ENCODE measurements at regions not wholly inside any gene's neighbourhood (a gene's known extent, or its start where the extent isn't known, plus 50 kb on each side); places are given as distances from the start of the nearest gene placed in this dataset.
"Not testable (repeated sequence)": the region's sequence is repeated elsewhere in the genome, so short reads cannot be mapped to it uniquely, and the experiment has no call there.

GRCh38 chr3:4897765-4898453 lies 81.3 kb upstream of the BHLHE40 start:
- FAIRE-seq = no peak
- peak in 1 of 2 donors; percentile 12 for DNase-seq (ENCODE audit: low spot score in 2 of 2)

GRCh38 chr3:4898454-4899313 lies 80.6 kb upstream of the BHLHE40 start:
- no peak for FAIRE-seq
- no peak for DNase-seq (ENCODE audit: low spot score in 2 of 2)

GRCh38 chr3:4899710-4900109 lies 79.5 kb upstream of the BHLHE40 start:
- no peak for FAIRE-seq
- no peak for DNase-seq (ENCODE audit: low spot score in 2 of 2)

GRCh38 chr3:4900298-4900697 lies 78.9 kb upstream of the BHLHE40 start:
- DNase-seq (ENCODE audit: low spot score in 2 of 2) (no peak), FAIRE-seq (no peak)

GRCh38 chr3:4904811-4905695 lies 74.2 kb upstream of the BHLHE40 start:
- FAIRE-seq = no peak
- no peak for DNase-seq (ENCODE audit: low spot score in 2 of 2)

GRCh38 chr3:4906107-4906621 lies 73.1 kb upstream of the BHLHE40 start:
- DNase-seq (ENCODE audit: low spot score in 2 of 2) = no peak

GRCh38 chr3:4907050-4907449 lies 72.2 kb upstream of the BHLHE40 start:
- DNase-seq (ENCODE audit: low spot score in 2 of 2) (no peak), FAIRE-seq (no peak)

More at GRCh38 chr3:4906107-4906621, 73.1 kb upstream of the BHLHE40 start:
- no peak for FAIRE-seq

- DNase-seq (ENCODE audit: low spot score in 2 of 2) = no peak
- no peak for FAIRE-seq
Observed at GRCh38 chr3:4907643-4908432, 71.4 kb upstream of the BHLHE40 start.

- FAIRE-seq = no peak
Observed at GRCh38 chr3:4908433-4909156, 70.6 kb upstream of the BHLHE40 start.

GRCh38 chr3:4914464-4914863 lies 64.8 kb upstream of the BHLHE40 start:
- no peak for FAIRE-seq
- DNase-seq (ENCODE audit: low spot score in 2 of 2) = no peak

More at GRCh38 chr3:4908433-4909156, 70.6 kb upstream of the BHLHE40 start:
- no peak for DNase-seq (ENCODE audit: low spot score in 2 of 2)

- FAIRE-seq; DNase-seq (ENCODE audit: low spot score in 2 of 2): not testable (repeated sequence)
Observed at GRCh38 chr3:4921589-4921988, 57.6 kb upstream of the BHLHE40 start.

- no peak for DNase-seq (ENCODE audit: low spot score in 2 of 2)
- no peak for FAIRE-seq
Observed at GRCh38 chr3:4926892-4927291, 52.3 kb upstream of the BHLHE40 start.

GRCh38 chr3:4928277-4928789 lies 50.9 kb upstream of the BHLHE40 start:
- FAIRE-seq (no peak), DNase-seq (ENCODE audit: low spot score in 2 of 2) (no peak)
